WTC11 (cell line): ENCODE measurements at regions not wholly inside any gene's neighbourhood (a gene's known extent, or its start where the extent isn't known, plus 50 kb on each side); places are given as distances from the start of the nearest gene placed in this dataset.

ENCODE experiments used
- CBFB ChIP-seq: sonication (generic); formaldehyde crosslinking; IDR thresholded peaks from 2 replicates; pipeline ENCODE4 v1.8.1; 2022; ENCODE audit warnings: mild to moderate bottlenecking, low read depth, missing genetic modification reagents
- CTCF ChIP-seq: fragments of 200-600 bp; IDR thresholded peaks from 2 replicates; pipeline ENCODE4 v1.8.0; 2022; ENCODE audit warnings: antibody characterized with exemption
- FOXJ3 ChIP-seq: sonication (generic); formaldehyde crosslinking; IDR thresholded peaks from 2 replicates; pipeline ENCODE4 v1.9.0; 2021; ENCODE audit warnings: missing genetic modification reagents, mild to moderate bottlenecking, borderline replicate concordance
- GABPB1 ChIP-seq: sonication (generic); formaldehyde crosslinking; IDR thresholded peaks from 2 replicates; pipeline ENCODE4 v1.8.1; 2023; ENCODE audit warnings: mild to moderate bottlenecking, missing genetic modification reagents
- MAX ChIP-seq: sonication (generic); formaldehyde crosslinking; IDR thresholded peaks from 2 replicates; pipeline ENCODE4 v1.8.0; 2022; ENCODE audit warnings: mild to moderate bottlenecking, missing genetic modification reagents
- STAT6 ChIP-seq: sonication (generic); formaldehyde crosslinking; conservative IDR thresholded peaks from 2 replicates; pipeline ENCODE4 v1.8.1; 2023; ENCODE audit warnings: mild to moderate bottlenecking, low read depth, missing genetic modification reagents, moderate library complexity
- ZNF263 ChIP-seq: sonication (generic); formaldehyde crosslinking; IDR thresholded peaks from 2 replicates; pipeline ENCODE4 v1.8.1; 2022; ENCODE audit warnings: low read depth, mild to moderate bottlenecking, moderate library complexity, missing genetic modification reagents
- ZNF423 ChIP-seq: fragments of 250-450 bp; sonication (Bioruptor Pico); IDR thresholded peaks from 2 replicates; pipeline ENCODE4 v2.1.2; 2022; ENCODE audit warnings: mild to moderate bottlenecking, moderate library complexity
- TF ChIP-seq, protein P1 (sequence below): sonication (generic); formaldehyde crosslinking; IDR thresholded peaks from 2 replicates; pipeline ENCODE4 v1.8.1; 2022; ENCODE audit warnings: low read depth, mild to moderate bottlenecking, moderate library complexity, missing genetic modification reagents, borderline replicate concordance
- TF ChIP-seq, protein P2 (sequence below): sonication (generic); formaldehyde crosslinking; IDR thresholded peaks from 2 replicates; pipeline ENCODE4 v1.8.1; 2022; ENCODE audit warnings: low read depth, missing genetic modification reagents, borderline replicate concordance

GRCh38 chr1:184226100-184226487, 160.7 kb upstream of the C1orf21 start:
- TF ChIP-seq CTCF (no peak), FOXJ3 (no peak), MAX (CRISPR knock-in tag) (no peak), ZNF263 (no peak), GABPB1 (CRISPR knock-in tag) (no peak), STAT6 (CRISPR knock-in tag) (no peak), ZNF423 (CRISPR knock-in tag) (no peak), CBFB (CRISPR knock-in tag) (no peak)
- TF ChIP-seq, protein P1, sequence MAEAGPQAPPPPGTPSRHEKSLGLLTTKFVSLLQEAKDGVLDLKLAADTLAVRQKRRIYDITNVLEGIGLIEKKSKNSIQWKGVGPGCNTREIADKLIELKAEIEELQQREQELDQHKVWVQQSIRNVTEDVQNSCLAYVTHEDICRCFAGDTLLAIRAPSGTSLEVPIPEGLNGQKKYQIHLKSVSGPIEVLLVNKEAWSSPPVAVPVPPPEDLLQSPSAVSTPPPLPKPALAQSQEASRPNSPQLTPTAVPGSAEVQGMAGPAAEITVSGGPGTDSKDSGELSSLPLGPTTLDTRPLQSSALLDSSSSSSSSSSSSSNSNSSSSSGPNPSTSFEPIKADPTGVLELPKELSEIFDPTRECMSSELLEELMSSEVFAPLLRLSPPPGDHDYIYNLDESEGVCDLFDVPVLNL (CRISPR knock-in tag): no peak
- TF ChIP-seq, protein P2, sequence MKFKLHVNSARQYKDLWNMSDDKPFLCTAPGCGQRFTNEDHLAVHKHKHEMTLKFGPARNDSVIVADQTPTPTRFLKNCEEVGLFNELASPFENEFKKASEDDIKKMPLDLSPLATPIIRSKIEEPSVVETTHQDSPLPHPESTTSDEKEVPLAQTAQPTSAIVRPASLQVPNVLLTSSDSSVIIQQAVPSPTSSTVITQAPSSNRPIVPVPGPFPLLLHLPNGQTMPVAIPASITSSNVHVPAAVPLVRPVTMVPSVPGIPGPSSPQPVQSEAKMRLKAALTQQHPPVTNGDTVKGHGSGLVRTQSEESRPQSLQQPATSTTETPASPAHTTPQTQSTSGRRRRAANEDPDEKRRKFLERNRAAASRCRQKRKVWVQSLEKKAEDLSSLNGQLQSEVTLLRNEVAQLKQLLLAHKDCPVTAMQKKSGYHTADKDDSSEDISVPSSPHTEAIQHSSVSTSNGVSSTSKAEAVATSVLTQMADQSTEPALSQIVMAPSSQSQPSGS (CRISPR knock-in tag): no peak
